ENCODE measurements at regions not wholly inside any gene's neighbourhood (a gene's known extent, or its start where the extent isn't known, plus 50 kb on each side); places are given as distances from the start of the nearest gene placed in this dataset.

GRCh38 chr13:42424182-42424581 lies 149.8 kb upstream of the TNFSF11 start:
- no peak overlapping the region for H3K4me3 ChIP-seq
- ChIA-PET SMC1A (ENCODE audit: uncharacterized antibody, unreplicated experiment) (interaction anchor here (1.4 kb wide), 2 partner anchors 8 to 20 kb away, joined by 3 read pairs; no protein-coding TSS in a partner anchor), POLR2A (interaction anchor here (0.5 kb wide), 1 partner anchor 91 kb away, joined by 4 read pairs; no protein-coding TSS in a partner anchor), RAD21 (ENCODE audit: unreplicated experiment) (interaction anchor here (1.0 kb wide), 1 partner anchor 53 kb away, joined by 6 read pairs; no protein-coding TSS in a partner anchor), CTCF (no interaction called here)
- no peaks in the 10 kb centered on the region for H3K79me2 ChIP-seq (ENCODE audit: control insufficient read depth, insufficient read depth, low read length)
- no peak overlapping the region for H2AFZ ChIP-seq (ENCODE audit: control insufficient read depth, low read depth, low read length)
- H3K27ac ChIP-seq (ENCODE audit: control insufficient read depth, insufficient read depth), result no peak overlapping the region
- DNase-seq (ENCODE audit: low read depth, low spot score) (no peak), FAIRE-seq (no peak), ATAC-seq (no peak)
- no peaks in the 10 kb centered on the region; a peak in 2 of 4 replicates for H3K36me3 ChIP-seq (ENCODE audit: control insufficient read depth in 2 of 2, insufficient read depth in 2 of 2, low read length in 1 of 2)
- TF ChIP-seq IRF5 (IDR thresholded peaks at IDR 0.05; ENCODE audit: borderline replicate concordance) (no peak), USF2 (IDR thresholded peaks at IDR 0.05; ENCODE audit: borderline replicate concordance, low read depth, low read length) (no peak), ASH2L (IDR thresholded peaks at IDR 0.05; ENCODE audit: borderline replicate concordance, low read depth) (no peak), MEF2A (IDR thresholded peaks at IDR 0.05; ENCODE audit: insufficient read depth, low read depth, low read length) (no peak), STAT3 (IDR thresholded peaks at IDR 0.05; ENCODE audit: low read depth, low read length) (no peak), HDGF (IDR thresholded peaks at IDR 0.05) (no peak)
- H3K9me3 ChIP-seq (replicated peaks; ENCODE audit: control insufficient read depth, insufficient read depth, low read length), result peaks cover 6% of the 10 kb centered on the region
- no TSS peak for BruUV-seq (replicated peaks)
- no peak overlapping the region for H3K9ac ChIP-seq (ENCODE audit: control insufficient read depth, insufficient read depth, low read length)
- in situ Hi-C loops (cut with MboI), result no loop called here
- intact Hi-C loops (cut with micrococcal nuclease; ENCODE audit: unreplicated experiment), result no loop called here
- no peaks in the 10 kb centered on the region for H4K20me1 ChIP-seq (ENCODE audit: control insufficient read depth, insufficient read depth)
- H3K4me2 ChIP-seq (ENCODE audit: control insufficient read depth, insufficient read depth), result no peak overlapping the region
- H3K4me1 ChIP-seq (ENCODE audit: control insufficient read depth, insufficient read depth, low read length), result peaks cover 21% of the 10 kb centered on the region
- no peaks in the 10 kb centered on the region for H3K27me3 ChIP-seq (replicated peaks in 1 of 2; ENCODE audit: control insufficient read depth in 2 of 2, insufficient read depth in 2 of 2, low read length in 1 of 2)
- WGBS (ENCODE audit: insufficient coverage, insufficient replicate concordance, low lambda C conversion rate, missing lambda C conversion rate), result 100% methylated on average over 2 of the region's 2 CpGs
